Rectal smooth muscle tissue (tissue), 1 donor: ENCODE measurements at regions not wholly inside any gene's neighbourhood (a gene's known extent, or its start where the extent isn't known, plus 50 kb on each side); places are given as distances from the start of the nearest gene placed in this dataset.
A peak's percentile ranks its signal among the peaks of the same experiment; 100 is the strongest.

Experiments
- H3K27ac ChIP-seq: one replicate; pipeline ENCODE4 v1.7.0; 2013; ENCODE audit warnings: low read depth, low read length, inconsistent platforms
- H3K27me3 ChIP-seq: one replicate; pipeline ENCODE4 v1.7.0; 2013; ENCODE audit warnings: low read length; ENCODE audit not compliant: control insufficient read depth, insufficient read depth
- H3K36me3 ChIP-seq: one replicate; pipeline ENCODE4 v1.7.0; 2013; ENCODE audit warnings: low read length; ENCODE audit not compliant: control insufficient read depth, insufficient read depth
- H3K4me1 ChIP-seq: one replicate; pipeline ENCODE4 v1.7.0; 2013; ENCODE audit warnings: low read length; ENCODE audit not compliant: control insufficient read depth, insufficient read depth
- H3K4me3 ChIP-seq: one replicate; pipeline ENCODE4 v1.7.0; 2013; ENCODE audit warnings: low read length
- H3K9ac ChIP-seq: one replicate; pipeline ENCODE4 v1.7.0; 2013; ENCODE audit warnings: low read length

DNA sequence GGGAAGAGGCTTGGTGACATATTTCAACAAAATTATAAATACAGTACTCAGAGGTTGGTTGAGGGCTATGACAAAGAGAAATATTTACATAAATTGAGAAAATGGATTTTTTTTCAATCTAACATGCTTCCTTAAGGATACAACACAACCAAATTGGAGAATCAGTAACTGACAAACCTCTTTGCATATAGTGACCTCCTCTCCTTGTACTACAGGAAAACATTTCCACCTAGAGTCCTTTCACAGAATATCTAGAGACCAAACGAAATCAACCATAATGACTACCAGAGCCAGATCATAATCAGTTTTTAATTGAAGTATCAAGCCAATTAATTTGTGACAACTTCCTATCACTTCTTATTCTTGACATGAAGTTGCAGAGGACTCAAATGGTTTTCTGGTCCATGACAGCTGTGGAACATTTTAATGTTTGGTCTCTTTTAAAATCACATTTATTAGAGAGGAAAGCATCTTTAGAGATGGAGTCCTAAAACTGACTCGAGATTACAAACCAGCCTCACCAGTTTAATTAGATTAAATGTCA, 1636.5 kb upstream of the C9orf72 start:
- Histone ChIP-seq H3K27me3 (peaks cover 14% of the 10 kb centered on the region), H3K4me3 (no peak overlapping the region), H3K9ac (no peak overlapping the region), H3K27ac (no peak overlapping the region), H3K36me3 (no peaks in the 10 kb centered on the region), H3K4me1 (peaks cover 7% of the 10 kb centered on the region)

DNA sequence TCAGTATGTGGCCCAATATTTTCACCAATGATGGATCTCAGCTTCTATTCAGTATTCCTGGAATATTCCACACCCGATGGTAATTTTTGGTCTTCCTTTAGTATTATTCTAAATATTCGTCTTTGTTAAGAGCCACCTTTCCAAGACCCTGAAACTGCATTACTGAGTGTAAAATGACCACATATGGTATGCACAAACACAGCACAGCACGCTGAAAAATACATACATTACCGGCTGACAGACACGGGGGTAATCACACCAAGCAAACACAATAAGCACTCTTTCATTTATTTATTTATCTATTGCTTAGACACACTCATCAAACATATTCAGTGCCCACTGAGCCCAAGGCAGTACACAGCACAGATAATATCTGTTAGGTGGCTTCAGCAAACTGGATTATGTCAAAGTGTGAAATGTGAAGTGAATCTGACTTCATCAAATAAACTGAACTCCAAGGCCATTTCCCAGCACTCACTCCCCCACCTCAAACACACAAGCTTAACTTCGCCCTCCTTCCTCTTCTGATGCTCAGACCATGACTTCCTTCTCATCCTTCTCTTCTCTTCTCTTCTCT, 1637.8 kb upstream of the C9orf72 start:
- H3K4me1 ChIP-seq = peaks cover 7% of the 10 kb centered on the region
- H3K4me3 ChIP-seq = no peak overlapping the region
- peaks cover 17% of the 10 kb centered on the region for H3K27me3 ChIP-seq
- H3K27ac ChIP-seq = no peak overlapping the region
- no peaks in the 10 kb centered on the region for H3K36me3 ChIP-seq
- H3K9ac ChIP-seq = no peak overlapping the region

GRCh38 chr9:29211580-29212396, 1638.5 kb upstream of the C9orf72 start:
- Histone ChIP-seq H3K36me3 (no peaks in the 10 kb centered on the region), H3K27ac (no peak overlapping the region), H3K9ac (no peak overlapping the region), H3K27me3 (peaks cover 17% of the 10 kb centered on the region), H3K4me1 (peaks cover 7% of the 10 kb centered on the region), H3K4me3 (peak overlapping the region; percentile 54)

- Histone ChIP-seq H3K4me3 (peak overlapping the region; percentile 54), H3K27ac (no peak overlapping the region), H3K36me3 (no peaks in the 10 kb centered on the region), H3K27me3 (peaks cover 17% of the 10 kb centered on the region), H3K9ac (no peak overlapping the region), H3K4me1 (peaks cover 7% of the 10 kb centered on the region)
Measured at GRCh38 chr9:29212397-29213387, 1639.4 kb upstream of the C9orf72 start.

DNA sequence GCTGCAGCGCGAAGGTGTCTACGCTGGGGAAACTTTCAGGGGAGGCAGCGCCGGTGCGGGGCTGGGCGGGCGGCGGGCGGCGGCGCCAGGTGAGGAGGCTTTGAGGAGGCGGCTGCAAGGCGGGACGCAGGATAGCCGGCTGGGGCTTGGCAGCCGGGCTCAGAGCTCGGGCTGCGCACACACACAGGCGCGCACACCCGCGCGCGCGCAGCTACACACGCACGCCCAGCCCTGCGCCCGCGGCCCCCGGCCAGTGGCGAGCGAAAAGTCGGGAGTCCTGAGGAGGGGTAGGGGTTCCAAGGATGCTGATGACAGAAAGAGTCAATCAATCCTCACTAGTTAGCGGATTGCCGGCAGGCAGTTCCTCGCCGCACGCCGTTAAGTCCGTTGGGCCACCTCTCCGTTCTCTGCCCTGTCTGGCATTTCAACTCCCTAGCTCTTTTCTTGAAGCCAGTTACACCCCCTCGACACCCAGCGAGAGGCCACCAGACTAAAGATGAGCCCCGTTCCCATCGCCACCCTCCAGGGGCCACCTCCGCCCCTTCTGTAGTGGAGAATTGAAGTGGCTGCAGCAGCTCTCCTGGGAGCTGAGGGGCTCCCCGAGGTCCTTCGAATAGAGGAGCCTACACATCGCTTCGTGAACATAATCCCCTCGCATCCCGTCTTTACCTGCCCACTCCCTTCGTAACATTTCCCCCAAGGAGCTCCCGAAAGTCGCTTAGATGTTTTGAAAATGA, 1640.3 kb upstream of the C9orf72 start, which contains the start of gene LINGO2:
TSS of gene LINGO2 (minus strand) at position 185 of the 737 bp plus-strand sequence.
- peaks cover 7% of the 10 kb centered on the region for H3K4me1 ChIP-seq
- peaks cover 17% of the 10 kb centered on the region for H3K27me3 ChIP-seq
- H3K27ac ChIP-seq = no peak within 1 kb of the TSS
- peak within 1 kb of the TSS; percentile 54 for H3K4me3 ChIP-seq
- H3K36me3 ChIP-seq = no peaks in the 10 kb centered on the region
- no peak within 1 kb of the TSS for H3K9ac ChIP-seq

- no peak overlapping the region for H3K9ac ChIP-seq
Measured at GRCh38 chr9:29214154-29214689, 1640.9 kb upstream of the C9orf72 start.

DNA sequence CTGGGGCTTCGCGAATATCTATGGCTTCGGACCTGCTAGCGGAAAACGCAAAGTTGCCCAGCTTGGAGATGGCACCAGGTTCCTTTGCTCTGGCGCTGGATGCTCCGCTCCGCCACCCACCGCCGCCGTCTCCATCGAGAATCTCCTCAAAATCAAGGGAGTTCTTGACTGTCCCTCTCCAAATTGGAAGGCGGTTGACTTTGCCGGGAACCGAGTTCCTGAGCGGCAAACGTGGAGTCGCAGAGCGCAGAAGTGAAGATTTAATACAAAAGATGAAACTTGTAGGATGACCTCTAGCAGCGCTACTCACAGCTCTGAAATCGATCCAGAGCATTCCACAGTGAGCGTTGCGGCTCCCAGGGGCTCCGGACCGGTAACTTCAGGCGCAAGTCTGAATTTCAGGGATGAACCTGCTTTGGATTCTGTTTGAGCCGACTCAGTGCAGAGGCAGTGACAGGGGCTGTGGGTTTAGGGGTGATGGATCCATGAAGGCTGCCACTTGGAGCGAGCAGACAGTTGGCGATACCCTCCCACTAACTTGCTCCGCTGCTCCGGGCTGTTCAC, 1641.5 kb upstream of the C9orf72 start:
- Histone ChIP-seq H3K27me3 (peaks cover 17% of the 10 kb centered on the region), H3K27ac (no peak overlapping the region), H3K4me1 (peaks cover 7% of the 10 kb centered on the region), H3K36me3 (no peaks in the 10 kb centered on the region), H3K9ac (no peak overlapping the region), H3K4me3 (no peak overlapping the region)

More at GRCh38 chr9:29214154-29214689, 1640.9 kb upstream of the C9orf72 start:
- H3K27ac ChIP-seq = no peak overlapping the region
- peaks cover 17% of the 10 kb centered on the region for H3K27me3 ChIP-seq
- H3K4me1 ChIP-seq = peaks cover 7% of the 10 kb centered on the region
- no peaks in the 10 kb centered on the region for H3K36me3 ChIP-seq
- no peak overlapping the region for H3K4me3 ChIP-seq

DNA sequence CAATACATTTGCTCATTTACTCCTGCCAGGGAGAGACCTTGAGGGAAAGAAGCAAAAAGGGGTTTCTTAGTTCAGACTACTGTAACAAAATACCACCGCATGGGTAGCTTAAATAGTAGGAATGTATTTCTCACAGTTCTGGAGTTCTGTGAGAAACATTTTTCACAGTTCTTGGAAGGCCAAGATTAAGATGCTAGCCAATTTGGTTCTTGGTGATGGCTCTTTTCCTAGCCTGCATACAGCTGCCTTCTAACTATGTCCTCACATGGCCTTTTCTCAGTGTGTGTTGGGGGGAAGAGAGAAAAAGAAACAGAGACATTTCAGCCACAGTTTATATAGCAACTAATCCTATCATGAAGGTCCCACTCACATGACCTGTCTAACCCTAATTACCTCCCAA, 1644.7 kb upstream of the C9orf72 start:
- H3K4me3 ChIP-seq = no peak overlapping the region
- no peaks in the 10 kb centered on the region for H3K36me3 ChIP-seq
- H3K4me1 ChIP-seq = peaks cover 2% of the 10 kb centered on the region
- no peak overlapping the region for H3K9ac ChIP-seq
- H3K27ac ChIP-seq = no peak overlapping the region
- peaks cover 12% of the 10 kb centered on the region for H3K27me3 ChIP-seq

GRCh38 chr9:29220596-29221251, 1647.4 kb upstream of the C9orf72 start:
- Histone ChIP-seq H3K36me3 (no peaks in the 10 kb centered on the region), H3K9ac (no peak overlapping the region), H3K4me3 (no peak overlapping the region), H3K27me3 (no peaks in the 10 kb centered on the region), H3K27ac (no peak overlapping the region), H3K4me1 (no peaks in the 10 kb centered on the region)

DNA sequence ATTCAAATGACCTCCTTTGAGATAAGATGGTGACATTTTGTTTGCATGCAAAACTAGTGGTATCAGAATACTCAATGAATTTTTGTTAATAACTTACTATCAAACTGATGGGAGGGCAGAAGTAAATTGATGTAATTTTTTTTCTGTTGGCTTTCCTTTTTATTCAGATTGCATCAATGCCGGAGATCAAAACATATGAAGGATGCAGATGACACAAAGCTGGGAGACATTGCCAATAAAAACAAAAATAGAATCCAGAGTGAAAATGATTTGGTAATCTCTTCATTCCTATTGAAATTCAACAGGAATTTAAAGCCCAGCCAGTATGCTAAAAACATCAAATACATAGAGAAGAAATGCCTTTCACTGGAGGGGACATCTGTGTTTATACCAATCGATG, 1655.3 kb upstream of the C9orf72 start:
- Histone ChIP-seq H3K9ac (no peak overlapping the region), H3K4me1 (no peaks in the 10 kb centered on the region), H3K4me3 (no peak overlapping the region), H3K27me3 (no peaks in the 10 kb centered on the region), H3K27ac (no peak overlapping the region), H3K36me3 (no peaks in the 10 kb centered on the region)

DNA sequence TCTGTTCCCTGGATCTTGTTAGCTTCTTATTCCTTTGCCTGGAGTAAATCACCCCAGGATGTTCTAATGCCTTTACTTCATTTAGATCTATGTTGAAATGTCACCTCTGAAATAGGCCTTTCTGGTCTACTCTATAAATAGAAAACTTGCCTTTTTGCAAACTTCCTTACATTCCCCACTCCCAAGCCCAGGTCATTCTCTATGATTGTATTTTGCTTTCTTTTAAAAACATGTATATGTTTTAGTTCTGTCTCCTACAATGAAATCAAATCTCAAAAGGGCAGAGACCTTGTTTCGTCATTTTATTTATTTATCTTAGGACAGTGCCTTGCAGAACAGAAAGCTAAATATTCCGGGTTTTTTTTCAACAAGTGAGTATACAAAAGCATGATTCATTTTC, 1657.7 kb upstream of the C9orf72 start:
- H3K36me3 ChIP-seq = no peaks in the 10 kb centered on the region
- H3K27me3 ChIP-seq = no peaks in the 10 kb centered on the region
- no peak overlapping the region for H3K9ac ChIP-seq
- H3K4me3 ChIP-seq = no peak overlapping the region
- no peaks in the 10 kb centered on the region for H3K4me1 ChIP-seq
- H3K27ac ChIP-seq = no peak overlapping the region
